ENCODE measurements at regions not wholly inside any gene's neighbourhood (a gene's known extent, or its start where the extent isn't known, plus 50 kb on each side); places are given as distances from the start of the nearest gene placed in this dataset.
"Not testable (repeated sequence)": the region's sequence is repeated elsewhere in the genome, so short reads cannot be mapped to it uniquely, and the experiment has no call there.

GRCh38 chr5:124105326-124105725 is 593.3 kb downstream of the CSNK1G3 start:
- ATAC-seq = no peak
- no peak for DNase-seq
- H3K4me3 ChIP-seq = no peak overlapping the region
- H3K4me1 ChIP-seq = peaks cover 0 to 7% of the 10 kb centered on the region in 2 donors
- in situ Hi-C loops (cut with MboI; ENCODE audit: low sequenced_read_pairs in 4 of 4) = no loop called here
- no peaks in the 10 kb centered on the region for H3K9me3 ChIP-seq
- intact Hi-C loops (cut with DNase I; ENCODE audit: low total_unique reads) = no loop called here
- TF ChIP-seq CTCF (IDR thresholded peaks at IDR 0.05 in 4 of 5, conservative IDR thresholded peaks at IDR 0.05 in 1 of 5) = no peak
- no peaks in the 10 kb centered on the region for H3K36me3 ChIP-seq
- no peaks in the 10 kb centered on the region for H3K27me3 ChIP-seq
- no peak overlapping the region for H3K27ac ChIP-seq

DNA sequence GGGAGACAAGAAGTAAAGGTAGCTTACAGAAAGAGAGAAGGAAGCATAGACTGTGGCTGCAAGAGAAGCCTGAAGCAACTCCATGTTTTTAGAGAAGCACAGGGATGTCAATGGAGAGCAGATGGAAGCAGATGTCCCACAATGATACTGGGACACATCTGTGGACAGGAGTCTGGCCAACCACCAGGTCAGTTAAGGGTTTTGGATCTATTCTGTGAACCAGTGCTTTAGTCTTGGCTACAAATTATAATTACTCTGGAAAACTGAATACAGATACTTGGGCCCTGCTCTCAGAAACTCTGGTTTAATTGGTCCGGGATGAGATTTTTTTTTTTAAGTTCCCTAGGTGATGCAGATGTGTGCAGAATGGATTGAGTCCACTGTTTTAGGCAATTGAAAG is 592.8 kb downstream of the CSNK1G3 start:
- Histone ChIP-seq H3K4me3 (no peak overlapping the region), H3K36me3 (no peaks in the 10 kb centered on the region), H3K27ac (no peak overlapping the region), H3K9me3 (no peaks in the 10 kb centered on the region), H3K4me1 (peaks cover 0 to 7% of the 10 kb centered on the region in 2 donors), H3K27me3 (no peaks in the 10 kb centered on the region)
- no peak for DNase-seq
- TF ChIP-seq POLR2A (IDR thresholded peaks at IDR 0.05) = no peak
- TF ChIP-seq CTCF (IDR thresholded peaks at IDR 0.05 in 4 of 5, conservative IDR thresholded peaks at IDR 0.05 in 1 of 5) = no peak
- no peak for ATAC-seq
- intact Hi-C loops (cut with DNase I; ENCODE audit: low total_unique reads) (no loop called here), in situ Hi-C loops (cut with MboI; ENCODE audit: low sequenced_read_pairs in 4 of 4) (no loop called here)

DNA sequence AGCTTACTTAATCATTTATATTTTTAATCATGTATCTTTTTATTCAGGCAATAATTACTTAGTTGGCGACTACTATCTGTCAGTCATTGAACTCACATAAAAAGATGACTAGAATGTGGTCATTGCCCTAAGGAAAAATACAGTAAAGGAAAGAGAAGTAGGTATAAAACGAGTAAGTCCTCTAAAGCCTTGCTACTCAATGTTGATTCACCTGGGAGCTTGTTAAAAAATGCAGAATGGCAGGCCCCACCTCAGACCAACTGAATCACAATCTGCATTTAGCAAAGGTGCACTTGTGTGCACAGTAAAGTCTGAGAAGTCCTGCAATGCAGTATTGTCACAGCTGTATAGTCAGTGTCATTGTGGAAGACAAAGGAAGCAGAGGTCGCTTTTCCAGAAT is 592.4 kb downstream of the CSNK1G3 start:
- Histone ChIP-seq H3K4me3 (no peak overlapping the region), H3K4me1 (peaks cover 0 to 7% of the 10 kb centered on the region in 2 donors), H3K9me3 (no peaks in the 10 kb centered on the region), H3K27ac (no peak overlapping the region), H3K36me3 (no peaks in the 10 kb centered on the region), H3K27me3 (no peaks in the 10 kb centered on the region)
- TF ChIP-seq CTCF (IDR thresholded peaks at IDR 0.05 in 4 of 5, conservative IDR thresholded peaks at IDR 0.05 in 1 of 5) (no peak), POLR2A (IDR thresholded peaks at IDR 0.05) (no peak)
- intact Hi-C loops (cut with DNase I; ENCODE audit: low total_unique reads) = no loop called here
- DNase-seq (no peak), ATAC-seq (no peak)
- in situ Hi-C loops (cut with MboI; ENCODE audit: low sequenced_read_pairs in 4 of 4) = no loop called here

DNA sequence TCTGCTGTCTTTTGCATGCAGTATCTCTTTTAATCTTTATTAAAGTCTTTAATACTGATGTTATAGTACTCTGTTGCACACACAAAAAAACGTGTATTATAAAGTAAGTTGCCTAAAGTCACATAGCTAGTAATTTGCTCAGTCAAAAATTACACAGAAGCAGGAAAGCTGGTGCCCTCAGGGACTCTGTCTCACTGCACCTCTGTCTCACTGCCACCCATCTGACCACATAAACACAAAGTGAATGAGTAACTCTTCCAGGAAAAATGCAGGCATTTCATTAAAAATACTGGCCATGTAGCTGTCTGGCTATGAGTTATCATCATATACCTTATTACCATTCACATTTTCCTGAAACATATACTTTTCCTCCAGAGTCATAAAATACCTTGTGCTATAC is 591.7 kb downstream of the CSNK1G3 start:
- DNase-seq (no peak), ATAC-seq (no peak)
- intact Hi-C loops (cut with DNase I; ENCODE audit: low total_unique reads) (no loop called here), in situ Hi-C loops (cut with MboI; ENCODE audit: low sequenced_read_pairs in 4 of 4) (no loop called here)
- Histone ChIP-seq H3K4me3 (no peak overlapping the region), H3K27ac (no peak overlapping the region), H3K4me1 (peaks cover 0 to 7% of the 10 kb centered on the region in 2 donors), H3K9me3 (no peaks in the 10 kb centered on the region), H3K27me3 (no peaks in the 10 kb centered on the region), H3K36me3 (no peaks in the 10 kb centered on the region)
- TF ChIP-seq CTCF (IDR thresholded peaks at IDR 0.05 in 4 of 5, conservative IDR thresholded peaks at IDR 0.05 in 1 of 5) = no peak
- no peak for TF ChIP-seq POLR2A (IDR thresholded peaks at IDR 0.05)

DNA sequence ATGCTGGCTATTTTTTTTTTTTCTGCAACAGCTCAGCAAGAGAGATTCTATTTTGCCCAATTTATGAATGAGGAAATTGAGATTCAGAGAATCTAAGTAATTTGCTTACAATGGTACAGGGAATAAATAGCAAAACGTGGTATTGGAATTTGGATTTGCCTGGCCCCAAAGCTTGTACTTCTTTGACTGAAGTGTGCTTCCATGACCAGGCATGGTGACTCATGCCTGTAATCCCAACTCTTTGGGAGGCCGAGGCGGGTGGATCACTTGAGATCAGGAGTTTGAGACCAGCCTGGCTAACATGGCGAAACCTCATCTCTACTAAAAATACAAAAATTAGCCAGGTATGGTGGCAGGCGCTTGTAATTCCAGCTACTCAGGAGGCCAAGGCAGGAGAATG is 591.1 kb downstream of the CSNK1G3 start:
- H3K27me3 ChIP-seq; in situ Hi-C loops (cut with MboI; ENCODE audit: low sequenced_read_pairs in 4 of 4); H3K9me3 ChIP-seq; H3K27ac ChIP-seq; ATAC-seq; H3K4me1 ChIP-seq; DNase-seq; H3K36me3 ChIP-seq; H3K4me3 ChIP-seq; intact Hi-C loops (cut with DNase I; ENCODE audit: low total_unique reads): not testable (repeated sequence)

All from gastrocnemius medialis (tissue), 4 donors.